Skeletal muscle cell (primary cell): ENCODE measurements at regions not wholly inside any gene's neighbourhood (a gene's known extent, or its start where the extent isn't known, plus 50 kb on each side); places are given as distances from the start of the nearest gene placed in this dataset.

Source experiments
- DNase-seq: peaks from one replicate; pipeline ENCODE4 v3.0.0-alpha.2; 2010; ENCODE audit warnings: low read depth
- H3K4me3 ChIP-seq: 2 replicates; pipeline ENCODE4 v1.5.1; 2011; ENCODE audit warnings: low read depth, mild to moderate bottlenecking, control low read depth, low read length, moderate library complexity

DNA sequence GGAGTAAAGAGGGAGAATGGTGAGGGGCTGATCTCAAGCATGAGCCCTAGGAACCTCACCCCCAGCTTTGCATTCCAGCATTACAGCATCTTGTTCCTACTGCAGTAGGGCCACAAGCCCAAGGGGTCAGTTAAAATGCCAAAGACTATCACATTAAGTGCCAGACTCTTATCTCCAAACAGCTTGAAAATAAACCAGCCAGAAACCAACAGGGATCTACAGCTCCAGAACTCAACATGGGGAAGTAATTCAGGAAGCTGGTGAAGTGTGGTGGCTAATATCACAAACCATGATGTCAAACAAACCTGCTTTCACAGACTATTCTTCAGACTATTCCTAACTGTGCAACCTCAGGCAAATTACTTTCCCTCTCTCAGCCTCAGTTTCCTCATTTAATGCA, 278.3 kb downstream of the TNS1 start:
- no peak for DNase-seq
- H3K4me3 ChIP-seq, result no peak overlapping the region

DNA sequence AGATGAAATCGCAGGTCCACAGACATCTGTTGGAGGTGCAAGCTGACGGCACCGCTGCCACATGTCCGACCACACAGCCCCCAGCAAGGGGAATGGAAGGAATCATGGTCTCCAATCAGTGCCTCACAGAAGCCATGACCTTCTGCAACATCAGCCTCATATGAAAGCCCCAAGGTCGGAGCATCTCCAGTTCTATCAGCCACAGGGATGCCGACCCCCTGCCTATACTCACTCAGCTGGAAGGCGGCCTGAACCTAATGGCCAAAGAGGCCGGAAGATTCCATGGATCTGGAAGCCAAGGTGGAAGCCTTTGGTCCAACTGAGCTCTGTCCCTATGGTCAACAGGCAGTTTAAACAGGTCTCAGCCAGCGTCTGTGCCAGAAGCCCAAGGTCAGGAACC, 278.8 kb downstream of the TNS1 start:
- DNase-seq, result no peak
- no peak overlapping the region for H3K4me3 ChIP-seq

DNA sequence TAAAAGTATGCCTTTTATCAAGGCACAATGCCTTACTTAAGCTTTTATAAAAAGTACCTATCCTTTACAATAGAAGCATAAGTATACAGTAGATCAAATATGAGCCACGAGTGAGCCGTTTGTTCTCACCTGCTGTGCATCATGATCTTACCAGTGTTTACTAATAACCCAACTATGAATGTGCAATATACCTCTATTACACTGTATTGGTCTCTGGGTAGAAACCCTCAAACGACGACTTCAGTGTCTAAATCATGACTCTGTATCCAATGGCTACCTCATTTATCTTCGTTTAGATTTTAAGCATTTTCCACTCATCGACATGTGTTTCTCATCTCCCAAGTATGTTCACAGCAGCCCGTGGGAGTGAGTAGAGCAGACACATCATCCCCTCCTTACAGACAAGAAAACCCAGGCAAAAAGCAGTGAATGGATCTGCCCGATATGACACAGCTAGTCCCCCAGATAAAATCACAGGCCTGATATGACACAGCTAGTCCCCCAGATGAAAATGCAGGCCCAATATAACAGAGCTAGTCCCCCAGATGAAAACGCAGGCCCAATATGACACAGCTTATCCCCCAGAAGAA, 279.8 kb downstream of the TNS1 start:
- H3K4me3 ChIP-seq, result no peak overlapping the region
- DNase-seq, result no peak

DNA sequence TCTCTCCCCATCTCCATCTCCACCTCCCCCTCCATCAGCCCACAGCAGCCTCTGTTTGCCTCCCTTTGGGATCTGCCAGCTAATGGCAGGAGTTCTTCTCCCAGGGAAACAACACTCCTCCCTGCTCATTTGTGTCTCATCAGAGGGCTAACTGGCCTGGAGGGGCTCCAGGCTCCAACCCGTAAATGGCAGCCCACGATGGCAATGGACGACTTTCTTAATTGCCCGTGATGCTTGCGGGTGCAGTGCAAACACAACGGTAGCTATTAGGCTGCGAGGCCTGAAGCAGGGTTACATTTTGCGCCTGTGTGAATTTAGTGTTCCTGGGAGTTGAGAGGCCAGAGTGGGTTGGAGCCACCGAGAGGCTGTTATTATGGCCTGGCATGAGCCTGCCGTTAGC, 285.1 kb downstream of the TNS1 start:
- H3K4me3 ChIP-seq, result no peak overlapping the region
- no peak for DNase-seq

DNA sequence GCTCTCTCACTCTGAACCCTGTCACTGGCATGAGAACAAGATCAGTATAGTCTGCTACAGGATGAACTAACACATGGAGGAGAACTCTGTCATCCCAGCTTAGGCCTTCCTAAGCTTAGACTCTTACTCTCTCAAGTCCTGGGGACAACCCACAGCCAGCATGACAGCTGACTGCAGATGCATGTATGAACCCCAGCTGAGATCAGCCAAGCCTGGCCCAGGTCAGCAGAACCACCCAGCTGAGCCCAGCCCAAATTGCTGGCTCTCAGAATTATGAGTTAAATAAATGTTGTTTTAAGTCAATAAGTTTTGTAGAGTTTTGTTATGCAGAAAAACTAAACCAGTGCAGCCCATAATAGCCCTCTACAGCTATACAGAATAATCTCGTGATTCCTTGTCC, 287.3 kb downstream of the TNS1 start:
- H3K4me3 ChIP-seq, result no peak overlapping the region
- no peak for DNase-seq

DNA sequence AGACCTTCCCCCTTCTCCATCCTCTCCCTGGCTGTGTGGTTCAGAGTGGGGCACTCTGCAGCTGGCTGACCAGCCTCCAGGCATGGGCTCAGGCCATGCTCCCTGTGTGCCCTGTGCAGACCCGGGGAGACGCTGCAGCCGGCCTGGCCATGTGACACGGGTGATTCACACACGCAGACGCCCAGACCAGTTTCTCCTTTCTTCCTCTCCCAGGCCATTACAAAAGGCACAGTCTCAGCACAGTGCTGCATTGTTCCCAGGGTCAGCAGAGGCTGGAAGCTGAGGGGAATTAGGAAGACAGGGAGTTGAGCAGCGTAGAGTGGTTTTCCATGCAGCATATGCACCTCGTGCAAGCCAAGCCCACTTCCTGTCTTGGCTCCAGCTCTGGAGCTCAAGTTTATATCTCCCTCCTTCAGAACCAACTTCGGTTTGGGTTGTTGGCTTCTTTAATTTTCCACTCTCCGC, 288.5 kb downstream of the TNS1 start:
- DNase-seq, result no peak
- no peak overlapping the region for H3K4me3 ChIP-seq

DNA sequence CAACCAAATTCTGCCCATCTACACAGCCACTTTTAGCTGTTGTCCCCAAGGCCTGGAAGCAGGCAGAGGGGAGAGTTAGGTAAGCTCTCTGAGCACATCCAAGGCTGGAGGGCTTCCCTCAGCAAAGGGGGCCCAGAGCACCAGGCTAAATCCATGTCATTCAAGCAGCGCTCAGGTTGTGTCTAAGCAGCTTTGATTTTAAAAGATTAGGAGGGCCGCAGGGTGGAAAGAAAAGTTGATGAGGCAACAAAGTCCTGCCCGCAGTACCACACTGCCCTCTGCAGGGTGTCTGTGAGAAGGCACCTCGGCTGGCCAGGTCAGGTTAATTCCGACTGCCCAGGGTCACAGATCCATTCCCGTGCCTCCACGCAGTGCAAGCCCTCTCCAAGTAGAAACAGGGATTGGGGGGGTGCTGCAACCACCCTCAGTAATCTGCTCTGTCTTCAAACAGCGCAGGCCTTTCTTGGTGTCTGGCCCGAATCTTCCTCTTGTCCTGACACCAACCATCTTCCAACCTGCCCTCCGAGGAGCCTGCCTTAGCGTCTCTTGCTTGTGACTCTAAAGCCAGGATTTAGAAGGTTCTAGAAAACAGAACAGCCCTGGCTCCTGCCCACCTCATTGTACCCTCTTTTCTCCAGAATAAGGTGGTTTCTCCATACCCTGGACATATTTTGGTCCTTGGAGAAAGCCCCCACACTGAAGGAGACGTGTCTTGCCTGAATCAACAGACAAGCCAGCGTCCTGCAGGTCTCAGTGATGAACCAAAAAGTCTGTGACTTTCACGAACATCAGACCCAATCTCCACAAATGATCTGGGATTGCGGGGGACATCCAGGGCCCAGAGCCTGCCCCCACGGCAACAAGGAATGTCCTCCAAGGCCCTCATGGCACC, 289.2 kb downstream of the TNS1 start:
- no peak for DNase-seq
- no peak overlapping the region for H3K4me3 ChIP-seq

DNA sequence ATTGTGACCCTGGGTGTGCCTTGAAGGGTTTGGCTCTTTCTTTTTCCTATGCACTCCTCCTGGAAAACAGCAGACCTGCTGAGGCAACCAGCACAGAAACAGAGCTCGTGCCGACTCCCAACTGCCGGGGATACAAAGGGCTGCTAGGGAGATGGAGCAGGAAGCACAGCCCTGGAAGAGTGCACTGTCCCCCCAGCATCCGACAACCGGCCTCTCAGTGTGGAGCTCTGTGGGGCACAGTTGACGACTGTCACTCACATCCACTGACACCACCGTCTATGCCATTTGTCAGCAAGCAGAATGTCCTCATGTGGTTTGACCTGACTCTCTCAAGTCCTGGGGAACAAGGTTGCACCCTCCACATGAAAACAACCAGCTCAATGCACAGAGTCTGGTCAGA, 290.4 kb downstream of the TNS1 start:
- DNase-seq, result no peak
- H3K4me3 ChIP-seq, result no peak overlapping the region

DNA sequence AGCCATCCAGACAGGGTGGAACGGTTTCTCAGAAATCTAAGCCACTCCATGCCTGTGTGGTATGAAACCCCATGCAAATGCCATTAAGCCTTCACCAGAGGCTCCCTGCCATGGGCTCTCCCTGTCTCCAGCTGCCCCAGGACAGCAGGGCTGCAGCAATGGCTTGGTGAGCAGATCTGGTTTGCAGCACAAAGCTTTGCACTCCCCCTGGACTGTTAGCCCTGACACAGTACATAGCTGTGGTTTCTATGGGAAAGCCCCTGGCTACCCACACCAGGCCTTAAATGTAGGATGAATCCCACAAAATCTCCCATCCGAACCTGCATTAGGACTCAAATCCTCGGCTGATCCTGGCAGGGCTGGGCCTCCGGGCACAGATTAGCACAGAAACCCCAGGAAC, 291.6 kb downstream of the TNS1 start:
- DNase-seq, result peak; percentile 69
- H3K4me3 ChIP-seq, result no peak overlapping the region

DNA sequence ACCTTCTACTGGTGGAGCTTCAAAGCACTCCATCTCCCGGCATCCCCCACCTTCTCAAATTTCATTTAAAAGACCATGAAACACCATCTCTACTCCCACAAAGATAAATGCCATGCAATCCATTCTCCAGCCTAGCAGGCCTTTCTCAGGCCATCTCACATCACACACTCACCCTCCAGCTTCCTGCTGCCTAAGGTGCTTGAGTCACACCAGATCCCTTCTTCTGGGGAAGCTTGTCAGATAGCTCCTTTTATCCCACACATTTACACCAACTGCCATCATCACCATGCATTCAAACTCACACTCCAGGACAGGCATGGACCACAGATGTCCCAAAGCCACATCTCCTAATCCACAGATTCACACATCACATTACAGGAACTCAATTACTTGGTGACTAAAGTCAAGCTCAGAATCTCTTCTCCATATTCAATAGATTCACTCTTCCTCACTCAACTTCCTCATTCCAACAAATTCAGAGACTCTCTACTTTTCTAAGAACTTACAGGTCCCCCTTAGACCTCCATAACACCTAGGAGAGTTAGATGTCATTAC, 292.5 kb downstream of the TNS1 start:
- no peak for DNase-seq

DNA sequence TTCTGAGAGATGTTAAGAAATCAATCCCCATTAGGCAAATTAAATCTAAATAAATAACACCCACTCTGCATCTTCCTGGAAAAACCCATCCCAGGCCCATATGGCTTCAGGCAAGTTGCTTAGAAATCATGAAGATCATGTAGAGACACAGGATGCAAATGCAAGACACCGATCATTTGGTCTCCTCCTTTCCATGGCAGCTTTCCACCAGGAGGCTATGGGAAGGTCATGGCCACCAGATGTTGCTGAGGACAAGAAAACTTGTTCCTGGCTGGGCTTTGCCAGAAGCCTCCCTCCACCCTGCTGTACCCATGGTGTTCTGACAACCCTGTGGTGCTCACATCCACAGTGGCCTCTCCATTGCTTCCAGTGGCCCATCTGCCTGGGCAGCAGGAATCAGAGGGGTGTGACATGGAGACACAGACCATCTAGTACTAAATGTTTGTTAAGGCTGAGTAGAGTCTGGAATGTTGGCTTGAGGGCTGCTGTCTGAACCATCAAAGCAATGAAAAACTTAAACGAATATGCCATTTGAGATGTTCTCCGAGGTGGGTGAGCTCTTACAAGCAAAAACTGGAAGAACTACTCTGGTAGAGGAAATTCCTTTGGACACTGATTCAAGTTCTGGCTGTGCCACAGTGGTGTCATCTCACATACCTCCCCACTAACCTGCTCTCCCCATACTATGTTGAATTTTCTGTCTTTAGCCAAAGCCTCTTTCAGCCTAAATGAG, 293.2 kb downstream of the TNS1 start:
- DNase-seq, result no peak
- no peak overlapping the region for H3K4me3 ChIP-seq

More for the DNA sequence above, 292.5 kb downstream of the TNS1 start:
- H3K4me3 ChIP-seq, result no peak overlapping the region

DNA sequence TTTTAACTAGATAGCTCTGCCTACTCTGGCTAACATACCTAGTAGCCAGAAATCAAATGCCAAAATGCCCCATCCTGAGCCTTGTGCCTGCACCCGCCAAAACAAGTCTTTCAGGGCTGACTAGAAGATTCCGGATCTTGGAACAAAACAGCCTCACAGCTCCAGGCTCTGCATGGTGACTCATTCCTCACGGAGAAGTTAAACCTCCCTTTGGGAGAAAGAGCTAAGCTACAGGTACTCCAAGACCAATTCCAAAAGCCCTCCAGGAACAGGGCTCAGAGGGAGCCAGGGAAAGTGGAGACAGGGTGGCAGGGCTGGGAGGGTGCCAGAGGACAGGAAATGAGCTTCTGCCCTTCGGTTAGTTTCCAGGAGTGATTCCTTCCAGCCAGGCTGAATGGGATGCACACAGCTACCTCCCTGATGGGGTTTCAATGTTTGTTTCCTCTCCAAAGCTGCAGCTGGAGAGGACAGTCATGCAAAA, 295.6 kb downstream of the TNS1 start:
- DNase-seq, result no peak

DNA sequence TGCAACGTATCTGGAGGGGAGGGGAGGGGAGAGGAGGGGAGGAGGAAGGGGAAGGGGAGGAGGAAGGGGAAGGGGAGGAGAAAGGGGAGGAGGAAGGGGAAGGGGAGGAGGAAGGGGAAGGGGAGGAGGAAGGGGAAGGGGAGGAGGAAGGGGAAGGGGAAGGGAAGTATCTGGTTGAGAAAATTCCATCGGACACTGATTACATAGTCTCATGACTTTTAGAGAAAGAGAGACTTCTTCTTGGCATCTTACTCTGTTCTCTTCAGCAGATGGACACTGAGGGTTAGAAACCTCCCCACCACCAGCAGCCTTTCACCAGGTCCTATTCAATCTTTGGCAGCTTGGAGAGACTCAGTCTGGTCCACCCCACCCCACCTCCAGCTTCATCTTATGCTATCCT, 296.3 kb downstream of the TNS1 start:
- no peak for DNase-seq
- H3K4me3 ChIP-seq, result no peak overlapping the region

More for the DNA sequence above, 295.6 kb downstream of the TNS1 start:
- H3K4me3 ChIP-seq, result no peak overlapping the region

DNA sequence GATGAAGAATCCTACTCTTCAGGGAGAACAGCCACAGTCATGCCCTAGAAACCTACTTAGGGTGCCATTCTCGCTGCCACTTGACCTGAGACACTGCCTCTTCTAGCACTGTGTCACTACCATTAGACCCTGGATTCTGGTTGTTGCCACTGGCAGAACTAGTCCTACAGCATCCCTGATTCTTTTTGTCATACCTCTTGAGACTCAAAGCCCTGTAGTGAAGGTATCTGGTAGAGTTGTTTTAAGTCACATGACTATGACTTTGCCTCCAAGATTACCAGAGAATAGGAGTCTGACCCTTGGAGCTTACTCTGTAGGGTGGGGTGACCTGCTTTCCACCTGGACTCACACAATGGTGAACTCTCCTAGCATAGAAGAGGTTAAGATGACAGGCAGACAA, 296.7 kb downstream of the TNS1 start:
- H3K4me3 ChIP-seq, result no peak overlapping the region
- DNase-seq, result no peak

DNA sequence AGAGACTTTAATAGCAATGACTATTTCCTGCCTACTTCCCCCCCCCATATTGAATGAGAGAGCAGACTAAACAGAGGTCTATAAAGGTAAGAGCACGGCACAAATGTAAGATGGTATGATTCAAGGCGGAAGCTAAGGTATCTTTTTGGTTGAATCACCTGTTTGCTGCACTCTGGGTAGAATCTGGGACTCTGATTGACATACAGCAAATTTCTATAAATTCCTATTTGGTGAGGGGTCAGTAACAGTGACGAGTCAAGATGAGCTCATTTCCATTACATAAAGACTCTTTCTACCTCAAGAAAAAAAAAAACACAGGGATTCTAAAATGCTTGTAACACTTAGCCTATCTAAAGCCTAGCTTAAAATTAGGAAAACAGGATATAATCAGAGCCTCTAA, 297.3 kb downstream of the TNS1 start:
- H3K4me3 ChIP-seq, result no peak overlapping the region
- no peak for DNase-seq

DNA sequence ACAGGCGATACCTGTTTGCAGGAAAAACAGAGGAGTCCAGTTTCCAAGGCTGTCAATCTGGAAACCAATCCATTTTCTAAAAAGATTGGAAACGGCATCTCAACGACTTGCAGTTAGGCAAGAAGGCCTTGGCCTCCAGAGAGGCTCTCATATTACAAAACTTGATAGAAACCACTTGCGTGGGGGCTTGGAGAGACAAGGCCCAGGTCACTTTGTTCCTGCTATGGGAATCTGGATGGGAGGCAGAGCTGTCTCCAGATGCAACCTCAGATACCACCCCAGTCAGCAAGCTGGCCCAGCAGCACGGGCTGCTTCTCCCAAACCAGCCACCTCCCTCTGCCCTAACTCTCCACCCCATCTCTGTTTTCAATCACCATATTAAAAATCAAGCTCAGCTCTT, 298.8 kb downstream of the TNS1 start:
- no peak for DNase-seq
- H3K4me3 ChIP-seq, result no peak overlapping the region

DNA sequence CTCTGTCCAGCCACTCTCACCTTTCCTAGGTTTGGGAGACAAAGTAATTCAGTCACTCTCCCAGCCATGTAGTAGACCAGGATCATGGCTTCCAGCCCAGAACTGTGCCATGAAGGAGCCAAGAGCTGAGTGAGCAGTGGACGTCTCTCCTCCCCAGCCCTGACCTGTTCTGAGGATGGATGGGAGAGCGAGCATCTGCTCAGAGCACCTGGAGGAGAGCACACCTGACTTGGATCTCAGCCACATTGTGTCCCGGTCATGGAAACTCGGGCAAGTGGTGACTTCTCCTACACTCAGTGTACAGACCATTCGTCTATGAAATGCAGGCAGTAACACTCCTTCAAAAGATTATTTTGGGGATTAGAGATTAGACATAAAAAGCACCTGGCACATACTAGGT, 299.7 kb downstream of the TNS1 start:
- no peak for DNase-seq
- no peak overlapping the region for H3K4me3 ChIP-seq

DNA sequence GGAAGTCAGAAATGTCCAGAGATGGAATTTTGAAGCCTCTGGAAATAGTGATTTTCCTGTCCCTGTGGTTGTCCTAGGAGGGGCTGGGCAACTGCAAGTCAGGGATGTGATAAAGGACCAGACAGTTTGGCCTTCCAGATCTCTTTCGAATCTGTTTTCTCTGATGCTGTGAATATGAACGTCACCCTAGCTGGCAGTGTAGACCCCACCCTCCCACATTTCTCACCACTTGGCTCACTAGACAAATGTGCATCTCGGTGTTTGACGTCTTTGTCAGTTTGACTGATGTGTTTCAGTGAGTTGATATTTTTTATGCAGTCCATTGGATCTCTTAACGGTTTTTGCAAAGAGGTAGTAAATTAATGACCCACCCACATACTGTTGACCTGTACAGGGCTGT, 301.2 kb downstream of the TNS1 start:
- H3K4me3 ChIP-seq, result no peak overlapping the region
- no peak for DNase-seq

DNA sequence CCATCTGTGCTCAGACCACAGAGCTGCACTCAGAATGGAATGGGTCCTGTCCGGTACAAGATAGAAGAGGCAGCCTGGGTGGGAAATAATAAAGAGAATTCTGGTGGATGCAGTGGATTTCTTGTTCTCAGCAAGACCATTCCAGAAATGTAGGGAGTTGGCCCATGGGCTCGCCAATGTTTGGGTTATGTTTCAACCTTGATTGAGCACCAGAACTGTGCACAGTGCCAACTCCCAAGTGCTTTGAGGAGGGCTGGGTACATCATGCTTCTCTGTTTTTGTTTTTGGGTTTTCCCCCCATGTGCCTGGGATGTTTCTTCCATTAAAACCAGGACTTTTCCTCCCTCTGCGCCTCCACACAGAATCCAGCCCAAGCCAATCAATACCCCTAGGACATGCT, 304.1 kb downstream of the TNS1 start:
- DNase-seq, result no peak
- H3K4me3 ChIP-seq, result no peak overlapping the region

DNA sequence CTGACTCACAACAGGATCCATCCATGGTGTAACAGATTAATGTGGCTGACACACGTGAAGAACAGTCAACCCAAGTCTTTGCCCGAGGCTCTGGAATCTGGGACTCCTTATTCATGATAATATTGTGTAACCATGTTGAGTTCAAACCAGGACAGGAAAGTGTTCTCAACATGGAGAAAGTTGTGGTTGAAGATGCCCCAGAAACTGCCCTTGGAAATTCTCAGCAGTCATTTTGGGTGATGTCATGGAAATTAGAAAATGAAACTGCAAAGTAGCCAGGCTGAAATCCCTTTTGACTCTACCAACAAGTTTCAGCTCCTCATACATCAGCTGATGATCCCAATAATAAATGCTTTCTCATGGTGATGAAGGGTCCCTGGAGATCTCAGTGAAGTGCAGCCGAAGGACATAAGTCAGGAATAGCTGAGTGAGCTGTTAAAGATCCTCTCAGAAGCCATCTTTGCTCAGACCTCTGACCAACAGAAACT, 307.7 kb downstream of the TNS1 start:
- DNase-seq, result peak; percentile 89
- H3K4me3 ChIP-seq, result no peak overlapping the region
